ENCODE measurements at regions not wholly inside any gene's neighbourhood (a gene's known extent, or its start where the extent isn't known, plus 50 kb on each side); places are given as distances from the start of the nearest gene placed in this dataset.

GRCh38 chr10:71072131-71072822 is 140.1 kb upstream of the UNC5B start:
- no peak overlapping the region for H3K4me3 ChIP-seq
- no peak for DNase-seq (ENCODE audit: low spot score in 2 of 2)
- no peaks in the 10 kb centered on the region for H3K4me1 ChIP-seq
- H3K27me3 ChIP-seq (ENCODE audit: low read depth): no peaks in the 10 kb centered on the region
- H3K36me3 ChIP-seq (replicated peaks): no peaks in the 10 kb centered on the region
- in situ Hi-C loops (cut with MboI; ENCODE audit: low sequenced_read_pairs): no loop called here
- H3K9me3 ChIP-seq: no peaks in the 10 kb centered on the region

GRCh38 chr10:71072823-71073210 is 139.6 kb upstream of the UNC5B start:
- H3K4me1 ChIP-seq: no peaks in the 10 kb centered on the region
- H3K4me3 ChIP-seq: no peak overlapping the region
- H3K27me3 ChIP-seq (ENCODE audit: low read depth): no peaks in the 10 kb centered on the region
- no peaks in the 10 kb centered on the region for H3K9me3 ChIP-seq
- in situ Hi-C loops (cut with MboI; ENCODE audit: low sequenced_read_pairs): no loop called here
- H3K36me3 ChIP-seq (replicated peaks): no peaks in the 10 kb centered on the region
- no peak for DNase-seq (ENCODE audit: low spot score in 2 of 2)

- no peaks in the 10 kb centered on the region for H3K27me3 ChIP-seq (ENCODE audit: low read depth)
- in situ Hi-C loops (cut with MboI; ENCODE audit: low sequenced_read_pairs): no loop called here
- H3K4me1 ChIP-seq: no peaks in the 10 kb centered on the region
- no peaks in the 10 kb centered on the region for H3K36me3 ChIP-seq (replicated peaks)
- H3K4me3 ChIP-seq: no peak overlapping the region
- H3K9me3 ChIP-seq: no peaks in the 10 kb centered on the region
- no peak for DNase-seq (ENCODE audit: low spot score in 2 of 2)
Measured at GRCh38 chr10:71073451-71074175, 138.8 kb upstream of the UNC5B start.

- peak; percentile 10 to 53 for DNase-seq (ENCODE audit: low spot score in 2 of 2)
- H3K27me3 ChIP-seq (ENCODE audit: low read depth): no peaks in the 10 kb centered on the region
- in situ Hi-C loops (cut with MboI; ENCODE audit: low sequenced_read_pairs): no loop called here
- H3K4me1 ChIP-seq: no peaks in the 10 kb centered on the region
- H3K4me3 ChIP-seq: no peak overlapping the region
- no peaks in the 10 kb centered on the region for H3K36me3 ChIP-seq (replicated peaks)
- H3K9me3 ChIP-seq: no peaks in the 10 kb centered on the region
Measured at GRCh38 chr10:71074176-71074755, 138.1 kb upstream of the UNC5B start.

GRCh38 chr10:71075086-71075758 is 137.1 kb upstream of the UNC5B start:
- H3K36me3 ChIP-seq (replicated peaks): no peaks in the 10 kb centered on the region
- no peaks in the 10 kb centered on the region for H3K4me1 ChIP-seq
- no peak overlapping the region for H3K4me3 ChIP-seq
- H3K27me3 ChIP-seq (ENCODE audit: low read depth): no peaks in the 10 kb centered on the region
- H3K9me3 ChIP-seq: no peaks in the 10 kb centered on the region
- DNase-seq (ENCODE audit: low spot score in 2 of 2): peak in 1 of 2 experiments; percentile 2
- in situ Hi-C loops (cut with MboI; ENCODE audit: low sequenced_read_pairs): no loop called here

- in situ Hi-C loops (cut with MboI; ENCODE audit: low sequenced_read_pairs): no loop called here
- DNase-seq (ENCODE audit: low spot score in 2 of 2): peak in 1 of 2 experiments; percentile 6
- H3K4me1 ChIP-seq: no peaks in the 10 kb centered on the region
- H3K27me3 ChIP-seq (ENCODE audit: low read depth): no peaks in the 10 kb centered on the region
- H3K9me3 ChIP-seq: no peaks in the 10 kb centered on the region
- H3K4me3 ChIP-seq: no peak overlapping the region
- no peaks in the 10 kb centered on the region for H3K36me3 ChIP-seq (replicated peaks)
Measured at GRCh38 chr10:71075759-71076472, 136.5 kb upstream of the UNC5B start.

GRCh38 chr10:71076473-71077142 is 135.8 kb upstream of the UNC5B start:
- Histone ChIP-seq H3K4me3 (no peak overlapping the region), H3K36me3 (replicated peaks) (no peaks in the 10 kb centered on the region), H3K4me1 (no peaks in the 10 kb centered on the region), H3K27me3 (ENCODE audit: low read depth) (no peaks in the 10 kb centered on the region), H3K9me3 (no peaks in the 10 kb centered on the region)
- peak in 1 of 2 experiments; percentile 6 for DNase-seq (ENCODE audit: low spot score in 2 of 2)
- in situ Hi-C loops (cut with MboI; ENCODE audit: low sequenced_read_pairs): no loop called here

- DNase-seq (ENCODE audit: low spot score in 2 of 2): peak in 1 of 2 experiments; percentile 5
- in situ Hi-C loops (cut with MboI; ENCODE audit: low sequenced_read_pairs): no loop called here
- Histone ChIP-seq H3K4me1 (no peaks in the 10 kb centered on the region), H3K36me3 (replicated peaks) (no peaks in the 10 kb centered on the region), H3K4me3 (no peak overlapping the region), H3K9me3 (no peaks in the 10 kb centered on the region), H3K27me3 (ENCODE audit: low read depth) (no peaks in the 10 kb centered on the region)
Measured at GRCh38 chr10:71077143-71077581, 135.2 kb upstream of the UNC5B start.

GRCh38 chr10:71077796-71078453 is 134.4 kb upstream of the UNC5B start:
- no peaks in the 10 kb centered on the region for H3K36me3 ChIP-seq (replicated peaks)
- H3K4me3 ChIP-seq: no peak overlapping the region
- H3K9me3 ChIP-seq: no peaks in the 10 kb centered on the region
- H3K27me3 ChIP-seq (ENCODE audit: low read depth): no peaks in the 10 kb centered on the region
- in situ Hi-C loops (cut with MboI; ENCODE audit: low sequenced_read_pairs): no loop called here
- H3K4me1 ChIP-seq: no peaks in the 10 kb centered on the region
- DNase-seq (ENCODE audit: low spot score in 2 of 2): peak in 1 of 2 experiments; percentile 2

- Histone ChIP-seq H3K9me3 (no peaks in the 10 kb centered on the region), H3K27me3 (ENCODE audit: low read depth) (no peaks in the 10 kb centered on the region), H3K4me3 (no peak overlapping the region), H3K36me3 (replicated peaks) (no peaks in the 10 kb centered on the region), H3K4me1 (no peaks in the 10 kb centered on the region)
- DNase-seq (ENCODE audit: low spot score in 2 of 2): peak in 1 of 2 experiments; percentile 3
- in situ Hi-C loops (cut with MboI; ENCODE audit: low sequenced_read_pairs): no loop called here
Measured at GRCh38 chr10:71078454-71079145, 133.8 kb upstream of the UNC5B start.

GRCh38 chr10:71079761-71080380 is 132.5 kb upstream of the UNC5B start:
- DNase-seq (ENCODE audit: low spot score in 2 of 2): peak in 1 of 2 experiments; percentile 4
- Histone ChIP-seq H3K4me3 (no peak overlapping the region), H3K36me3 (replicated peaks) (no peaks in the 10 kb centered on the region), H3K27me3 (ENCODE audit: low read depth) (no peaks in the 10 kb centered on the region), H3K9me3 (no peaks in the 10 kb centered on the region), H3K4me1 (no peaks in the 10 kb centered on the region)
- in situ Hi-C loops (cut with MboI; ENCODE audit: low sequenced_read_pairs): no loop called here

Measured in HAP-1 (cell line).